WTC11 (cell line): ENCODE measurements at regions not wholly inside any gene's neighbourhood (a gene's known extent, or its start where the extent isn't known, plus 50 kb on each side); places are given as distances from the start of the nearest gene placed in this dataset.

Source experiments
- ATAC-seq: fragments of 200-7000 bp; cut with Tn5 transposase; 2 replicates; pipeline ENCODE4 v1.10.0; 2021; ENCODE audit warnings: mild to moderate bottlenecking, moderate library complexity
- CTCF ChIA-PET: fragments of 300-600 bp; sonication (Branson Sonifier 250); formaldehyde crosslinking; loops from one replicate; lab custom pipeline; 2021; ENCODE audit warnings: antibody characterized with exemption; lab: Charles Lee
- POLR2A ChIA-PET: fragments of 350-600 bp; sonication (Branson Sonifier 250); formaldehyde crosslinking; loops from one replicate; lab custom pipeline; 2021; ENCODE audit warnings: antibody characterized with exemption; lab: Charles Lee
- DNase-seq: peaks from one replicate; pipeline ENCODE4 v3.0.0; 2021; ENCODE audit warnings: low spot score
- H3K27ac Mint-ChIP-seq: 2 replicates; pipeline ENCODE4 v1.8.0; 2021; ENCODE audit warnings: mixed read lengths
- H3K27me3 Mint-ChIP-seq: 2 replicates; pipeline ENCODE4 v1.8.0; 2021; ENCODE audit warnings: low read depth, mild to moderate bottlenecking, moderate library complexity, mixed read lengths
- H3K36me3 Mint-ChIP-seq: 2 replicates; pipeline ENCODE4 v1.8.0; 2021; ENCODE audit warnings: mixed read lengths
- H3K4me1 Mint-ChIP-seq: 2 replicates; pipeline ENCODE4 v1.8.0; 2022; ENCODE audit warnings: mixed read lengths
- H3K4me3 Mint-ChIP-seq: 2 replicates; pipeline ENCODE4 v1.8.0; 2021; ENCODE audit warnings: mild to moderate bottlenecking, moderate library complexity, mixed read lengths
- H3K9me3 Mint-ChIP-seq: 2 replicates; pipeline ENCODE4 v1.8.0; 2021; ENCODE audit warnings: mixed read lengths
- ARID4B ChIP-seq: sonication (generic); formaldehyde crosslinking; IDR thresholded peaks from 2 replicates; pipeline ENCODE4 v1.8.0; 2023; ENCODE audit warnings: missing genetic modification reagents, mild to moderate bottlenecking, borderline replicate concordance
- CTCF ChIP-seq: fragments of 200-600 bp; IDR thresholded peaks from 2 replicates; pipeline ENCODE4 v1.8.0; 2022; ENCODE audit warnings: antibody characterized with exemption
- E2F4 ChIP-seq: sonication (generic); formaldehyde crosslinking; IDR thresholded peaks from 2 replicates; pipeline ENCODE4 v1.8.1; 2022; ENCODE audit warnings: low read depth, mild to moderate bottlenecking, moderate library complexity, missing genetic modification reagents, borderline replicate concordance
- ELF4 ChIP-seq: sonication (generic); formaldehyde crosslinking; IDR thresholded peaks from 2 replicates; pipeline ENCODE4 v1.8.1; 2022; ENCODE audit warnings: low read depth, mild to moderate bottlenecking, moderate library complexity, missing genetic modification reagents
- EMX1 ChIP-seq: fragments of 250-450 bp; sonication (Bioruptor Pico); IDR thresholded peaks from 2 replicates; pipeline ENCODE4 v1.8.0; 2021; ENCODE audit warnings: mild to moderate bottlenecking
- FOXP1 ChIP-seq: sonication (generic); formaldehyde crosslinking; IDR thresholded peaks from 2 replicates; pipeline ENCODE4 v1.8.0; 2022; ENCODE audit warnings: missing genetic modification reagents, mild to moderate bottlenecking, moderate library complexity, borderline replicate concordance
- JAZF1 ChIP-seq: fragments of 250-450 bp; sonication (Bioruptor Pico); IDR thresholded peaks from 2 replicates; pipeline ENCODE4 v1.9.0; 2021; ENCODE audit warnings: moderate library complexity, mild to moderate bottlenecking, inconsistent platforms
- NFATC4 ChIP-seq: fragments of 250-450 bp; sonication (Bioruptor Pico); IDR thresholded peaks from 2 replicates; pipeline ENCODE4 v1.9.0; 2021; ENCODE audit warnings: mild to moderate bottlenecking
- OVOL2 ChIP-seq: fragments of 250-450 bp; sonication (Bioruptor Pico); IDR thresholded peaks from 2 replicates; pipeline ENCODE4 v1.9.0; 2021; ENCODE audit warnings: mild to moderate bottlenecking, borderline replicate concordance
- PRRX2 ChIP-seq: fragments of 250-450 bp; sonication (Bioruptor Pico); IDR thresholded peaks from 2 replicates; pipeline ENCODE4 v1.8.0; 2021; ENCODE audit warnings: mild to moderate bottlenecking
- SMAD3 ChIP-seq: sonication (generic); formaldehyde crosslinking; IDR thresholded peaks from 2 replicates; pipeline ENCODE4 v1.8.0; 2022; ENCODE audit warnings: missing genetic modification reagents, mild to moderate bottlenecking, borderline replicate concordance
- STAT6 ChIP-seq: sonication (generic); formaldehyde crosslinking; conservative IDR thresholded peaks from 2 replicates; pipeline ENCODE4 v1.8.1; 2023; ENCODE audit warnings: mild to moderate bottlenecking, low read depth, missing genetic modification reagents, moderate library complexity
- ZMAT4 ChIP-seq: fragments of 250-450 bp; sonication (Bioruptor Pico); IDR thresholded peaks from 2 replicates; pipeline ENCODE4 v1.9.0; 2021; ENCODE audit warnings: mild to moderate bottlenecking
- ZNF121 ChIP-seq: sonication (generic); formaldehyde crosslinking; IDR thresholded peaks from 2 replicates; pipeline ENCODE4 v1.8.0; 2023; ENCODE audit warnings: missing genetic modification reagents
- ZNF232 ChIP-seq: sonication (generic); formaldehyde crosslinking; IDR thresholded peaks from 2 replicates; pipeline ENCODE4 v1.8.0; 2022; ENCODE audit warnings: mild to moderate bottlenecking, missing genetic modification reagents
- ZNF396 ChIP-seq: fragments of 250-450 bp; sonication (Bioruptor Pico); IDR thresholded peaks from 2 replicates; pipeline ENCODE4 v1.8.0; 2021; ENCODE audit warnings: mild to moderate bottlenecking, moderate library complexity, borderline replicate concordance
- ZNF416 ChIP-seq: fragments of 250-450 bp; sonication (Bioruptor Pico); IDR thresholded peaks from 2 replicates; pipeline ENCODE4 v1.9.0; 2021; ENCODE audit warnings: mild to moderate bottlenecking, inconsistent platforms
- ZNF425 ChIP-seq: fragments of 250-450 bp; sonication (Bioruptor Pico); conservative IDR thresholded peaks from 2 replicates; pipeline ENCODE4 v1.9.0; 2021; ENCODE audit warnings: mild to moderate bottlenecking
- ZNF512 ChIP-seq: sonication (generic); formaldehyde crosslinking; IDR thresholded peaks from 2 replicates; pipeline ENCODE4 v1.8.1; 2022; ENCODE audit warnings: missing genetic modification reagents, borderline replicate concordance
- ZNF671 ChIP-seq: fragments of 250-450 bp; sonication (Bioruptor Pico); IDR thresholded peaks from 2 replicates; pipeline ENCODE4 v1.8.0; 2021; ENCODE audit warnings: mild to moderate bottlenecking
- ZSCAN18 ChIP-seq: fragments of 250-450 bp; sonication (Bioruptor Pico); IDR thresholded peaks from 2 replicates; pipeline ENCODE4 v2.1.2; 2022; ENCODE audit warnings: mild to moderate bottlenecking, moderate library complexity

GRCh38 chr11:80523057-80523456 is 1082.2 kb upstream of the TENM4 start:
- no peak overlapping the region for H3K27ac Mint-ChIP-seq
- no peaks in the 10 kb centered on the region for H3K27me3 Mint-ChIP-seq
- 0 out of 2 replicates have a peak, but pooled peaks cover under 1% of the 10 kb centered on the region for H3K9me3 Mint-ChIP-seq
- no peak overlapping the region for H3K4me3 Mint-ChIP-seq
- ChIA-PET POLR2A (no interaction called here), CTCF (no interaction called here)
- ATAC-seq, result no peak
- no peak for TF ChIP-seq ZNF416
- no peak for TF ChIP-seq SMAD3 (CRISPR knock-in tag)
- TF ChIP-seq ZSCAN18 (CRISPR knock-in tag), result no peak
- no peak for TF ChIP-seq ZNF232 (CRISPR knock-in tag)
- no peak for TF ChIP-seq NFATC4 (CRISPR knock-in tag)
- TF ChIP-seq CTCF, result no peak
- no peak for TF ChIP-seq ZNF671 (CRISPR knock-in tag)
- TF ChIP-seq ELF4, result no peak
- no peak for TF ChIP-seq OVOL2 (CRISPR knock-in tag)
- no peak for TF ChIP-seq ARID4B (CRISPR knock-in tag)
- TF ChIP-seq ZMAT4 (CRISPR knock-in tag), result no peak
- no peak for TF ChIP-seq ZNF396 (CRISPR knock-in tag)
- TF ChIP-seq STAT6 (CRISPR knock-in tag), result no peak
- TF ChIP-seq FOXP1 (CRISPR knock-in tag), result no peak
- no peak for TF ChIP-seq JAZF1 (CRISPR knock-in tag)
- H3K36me3 Mint-ChIP-seq, result no peaks in the 10 kb centered on the region
- H3K4me1 Mint-ChIP-seq, result no peaks in the 10 kb centered on the region
- no peak for DNase-seq

GRCh38 chr11:80521592-80521991 is 1080.8 kb upstream of the TENM4 start:
- CTCF ChIA-PET, result no interaction called here
- Mint-ChIP-seq H3K9me3 (peaks cover 8% of the 10 kb centered on the region), H3K4me1 (no peaks in the 10 kb centered on the region), H3K4me3 (no peak overlapping the region), H3K36me3 (no peaks in the 10 kb centered on the region), H3K27ac (no peak overlapping the region), H3K27me3 (no peaks in the 10 kb centered on the region)
- POLR2A ChIA-PET, result no interaction called here
- DNase-seq (no peak), ATAC-seq (no peak)
- no peak for TF ChIP-seq E2F4 (CRISPR knock-in tag)
- TF ChIP-seq ZNF425 (CRISPR knock-in tag), result no peak
- TF ChIP-seq ZNF512 (CRISPR knock-in tag), result no peak
- no peak for TF ChIP-seq ZNF121 (CRISPR knock-in tag)
- no peak for TF ChIP-seq NFATC4 (CRISPR knock-in tag)
- no peak for TF ChIP-seq EMX1 (CRISPR knock-in tag)
- TF ChIP-seq PRRX2, result no peak
